GM23248 (cell line): ENCODE measurements at regions not wholly inside any gene's neighbourhood (a gene's known extent, or its start where the extent isn't known, plus 50 kb on each side); places are given as distances from the start of the nearest gene placed in this dataset.

Experiments
- DNase-seq: peaks from one replicate; pipeline ENCODE4 v3.0.0-alpha.2; 2015
- H2AFZ ChIP-seq: fragments of 200-600 bp; sonication (generic); 2 replicates; pipeline ENCODE4 v1.6.1; 2016; ENCODE audit warnings: antibody characterized with exemption
- H3F3A ChIP-seq: fragments of 200-600 bp; sonication (generic); 2 replicates; pipeline ENCODE4 v1.6.1; 2016; ENCODE audit warnings: mild to moderate bottlenecking, antibody characterized with exemption, mixed run types; ENCODE audit not compliant: insufficient read depth
- H3K27ac ChIP-seq: fragments of 200-600 bp; sonication (generic); 2 replicates; pipeline ENCODE4 v1.5.1; 2016; ENCODE audit warnings: mild to moderate bottlenecking
- H3K27me3 ChIP-seq: fragments of 200-600 bp; sonication (generic); replicated peaks from 2 replicates; pipeline ENCODE4 v1.6.1; 2016; ENCODE audit warnings: mild to moderate bottlenecking; ENCODE audit not compliant: insufficient read depth
- H3K36me3 ChIP-seq: fragments of 200-600 bp; sonication (generic); 2 replicates; pipeline ENCODE4 v1.6.1; 2016; ENCODE audit warnings: low read depth, mild to moderate bottlenecking
- H3K4me1 ChIP-seq: fragments of 200-600 bp; sonication (generic); 2 replicates; pipeline ENCODE4 v1.6.1; 2016; ENCODE audit warnings: mild to moderate bottlenecking; ENCODE audit not compliant: insufficient read depth
- H3K4me2 ChIP-seq: fragments of 200-600 bp; sonication (generic); one replicate; pipeline ENCODE4 v1.6.1; 2016; ENCODE audit warnings: mild to moderate bottlenecking; ENCODE audit not compliant: unreplicated experiment
- H3K4me3 ChIP-seq: fragments of 200-600 bp; sonication (generic); 2 replicates; pipeline ENCODE4 v1.5.1; 2016; ENCODE audit warnings: mild to moderate bottlenecking
- H3K79me2 ChIP-seq: fragments of 200-600 bp; sonication (generic); 2 replicates; pipeline ENCODE4 v1.6.1; 2016; ENCODE audit warnings: mild to moderate bottlenecking; ENCODE audit not compliant: insufficient read depth
- H3K9ac ChIP-seq: fragments of 200-600 bp; sonication (generic); 2 replicates; pipeline ENCODE4 v1.6.1; 2016; ENCODE audit warnings: mild to moderate bottlenecking
- H3K9me2 ChIP-seq: fragments of 200-600 bp; sonication (generic); 2 replicates; pipeline ENCODE4 v1.6.1; 2016; ENCODE audit warnings: mixed run types, mild to moderate bottlenecking, moderate library complexity; ENCODE audit not compliant: insufficient read depth
- H3K9me3 ChIP-seq: fragments of 200-600 bp; sonication (generic); one replicate; pipeline ENCODE4 v1.6.1; 2017; ENCODE audit warnings: low read depth
- H4K20me1 ChIP-seq: fragments of 200-600 bp; sonication (generic); 2 replicates; pipeline ENCODE4 v1.6.0; 2016; ENCODE audit not compliant: insufficient read depth
- EZH2 ChIP-seq: fragments of 200-600 bp; sonication (generic); IDR thresholded peaks from 2 replicates; pipeline ENCODE4 v1.6.1; 2018; ENCODE audit warnings: antibody characterized with exemption, mild to moderate bottlenecking; ENCODE audit not compliant: insufficient read depth, poor library complexity, severe bottlenecking
- EZH2phosphoT487 ChIP-seq: fragments of 200-600 bp; sonication (generic); IDR thresholded peaks from 2 replicates; pipeline ENCODE4 v1.6.1; 2018; ENCODE audit warnings: antibody characterized with exemption, moderate library complexity, mild to moderate bottlenecking, low read depth; ENCODE audit not compliant: insufficient read depth
- WGBS, 2 experiments: methylation state at CpG; one replicate each; pipeline ENCODE4 v1.1.6; 2015 to 2017; ENCODE audit warnings: low lambda C conversion rate in 2 of 2, low coverage in 1 of 2; ENCODE audit errors: missing lambda C conversion rate in 2 of 2; 5-methylcytosine and 5-hydroxymethylcytosine counted together
- in situ Hi-C: fragments of 300-500 bp; cut with MboI; formaldehyde crosslinking; loops from 2 replicates; pipeline ENCODE4 v1.15.0; 2020

- in situ Hi-C loops: no loop called here
- H3K4me1 ChIP-seq: 0 out of 2 replicates have a peak, but pooled peaks cover 6% of the 10 kb centered on the region
- H3K79me2 ChIP-seq: no peaks in the 10 kb centered on the region
- H2AFZ ChIP-seq: no peak overlapping the region
- no peaks in the 10 kb centered on the region for H4K20me1 ChIP-seq
- H3K27ac ChIP-seq: no peak overlapping the region
- H3K9ac ChIP-seq: no peak overlapping the region
- no peak overlapping the region for H3K4me3 ChIP-seq
- WGBS, 2 experiments: 92 to 98% methylated on average over 7 of the region's 7 CpGs
- H3K9me2 ChIP-seq: no peaks in the 10 kb centered on the region
- H3K9me3 ChIP-seq: no peaks in the 10 kb centered on the region
- no peaks in the 10 kb centered on the region for H3K27me3 ChIP-seq
- peaks cover 10% of the 10 kb centered on the region; the same call in 1 of the 2 replicates for H3F3A ChIP-seq
- TF ChIP-seq EZH2phosphoT487 (no peak), EZH2 (no peak)
- no peak overlapping the region for H3K4me2 ChIP-seq
- no peaks in the 10 kb centered on the region for H3K36me3 ChIP-seq
- DNase-seq: no peak
Measured at GRCh38 chr5:142427015-142427364, 102.2 kb upstream of the SPRY4 start.

GRCh38 chr5:142426129-142427014 is 101.6 kb upstream of the SPRY4 start:
- H2AFZ ChIP-seq: no peak overlapping the region

GRCh38 chr5:142425286-142426065 is 100.7 kb upstream of the SPRY4 start:
- peak; percentile 77 for DNase-seq
- H3K4me2 ChIP-seq: no peak overlapping the region
- 46 to 56% methylated on average over 7 of the region's 7 CpGs for WGBS, 2 experiments

More at GRCh38 chr5:142426129-142427014, 101.6 kb upstream of the SPRY4 start:
- in situ Hi-C loops: no loop called here
- Histone ChIP-seq H3K36me3 (no peaks in the 10 kb centered on the region), H3K4me1 (0 out of 2 replicates have a peak, but pooled peaks cover 6% of the 10 kb centered on the region), H3F3A (peaks cover 14% of the 10 kb centered on the region; the same call in 1 of the 2 replicates), H3K9ac (no peak overlapping the region), H4K20me1 (no peaks in the 10 kb centered on the region), H3K27me3 (no peaks in the 10 kb centered on the region), H3K4me2 (no peak overlapping the region), H3K27ac (no peak overlapping the region), H3K4me3 (no peak overlapping the region), H3K9me3 (no peaks in the 10 kb centered on the region), H3K79me2 (no peaks in the 10 kb centered on the region), H3K9me2 (no peaks in the 10 kb centered on the region)
- TF ChIP-seq EZH2 (no peak), EZH2phosphoT487 (no peak)
- DNase-seq: peak; percentile 38
- WGBS, 2 experiments: 74 to 76% methylated on average over 17 of the region's 17 CpGs

GRCh38 chr5:142422429-142422828 is 97.6 kb upstream of the SPRY4 start:
- H3K9me2 ChIP-seq: no peaks in the 10 kb centered on the region
- no peaks in the 10 kb centered on the region for H3K27me3 ChIP-seq
- no peak overlapping the region for H3K27ac ChIP-seq
- peaks cover 14% of the 10 kb centered on the region; the same call in 1 of the 2 replicates for H3F3A ChIP-seq
- TF ChIP-seq EZH2phosphoT487 (no peak), EZH2 (no peak)
- no peaks in the 10 kb centered on the region for H4K20me1 ChIP-seq
- no peak overlapping the region for H3K4me2 ChIP-seq
- no peak overlapping the region for H3K9ac ChIP-seq
- no peaks in the 10 kb centered on the region for H3K79me2 ChIP-seq
- DNase-seq: peak; percentile 79
- 0 out of 2 replicates have a peak, but pooled peaks cover 6% of the 10 kb centered on the region for H3K4me1 ChIP-seq
- H3K9me3 ChIP-seq: no peaks in the 10 kb centered on the region
- H2AFZ ChIP-seq: no peak overlapping the region
- no peaks in the 10 kb centered on the region for H3K36me3 ChIP-seq
- H3K4me3 ChIP-seq: no peak overlapping the region
- in situ Hi-C loops: no loop called here

More at GRCh38 chr5:142425286-142426065, 100.7 kb upstream of the SPRY4 start:
- no peak overlapping the region for H3K9ac ChIP-seq
- H3F3A ChIP-seq: peaks cover 14% of the 10 kb centered on the region; the same call in 1 of the 2 replicates
- no peaks in the 10 kb centered on the region for H3K9me3 ChIP-seq
- H3K4me3 ChIP-seq: no peak overlapping the region
- no peak overlapping the region for H3K27ac ChIP-seq
- no peaks in the 10 kb centered on the region for H3K79me2 ChIP-seq
- no peaks in the 10 kb centered on the region for H3K36me3 ChIP-seq
- TF ChIP-seq EZH2: no peak
- TF ChIP-seq EZH2phosphoT487: no peak
- in situ Hi-C loops: no loop called here
- 0 out of 2 replicates have a peak, but pooled peaks cover 6% of the 10 kb centered on the region for H3K4me1 ChIP-seq
- no peaks in the 10 kb centered on the region for H3K27me3 ChIP-seq
- no peaks in the 10 kb centered on the region for H3K9me2 ChIP-seq
- H4K20me1 ChIP-seq: no peaks in the 10 kb centered on the region
- H2AFZ ChIP-seq: no peak overlapping the region
